GM13977 (cell line): ENCODE measurements at regions not wholly inside any gene's neighbourhood (a gene's known extent, or its start where the extent isn't known, plus 50 kb on each side); places are given as distances from the start of the nearest gene placed in this dataset.

ENCODE experiments used
- DNase-seq: peaks from one replicate; pipeline ENCODE4 v3.0.0; 2012; ENCODE audit warnings: low spot score
- in situ Hi-C: fragments of 300-500 bp; cut with MboI; formaldehyde crosslinking; loops from one replicate; pipeline ENCODE4 v1.12.0; 2022; ENCODE audit warnings: low sequenced_read_pairs, low pct_unique_long_range_greater_than_20kb, mixed read lengths, inconsistent platforms; ENCODE audit not compliant: unreplicated experiment
- TF ChIP-seq, protein P1 (sequence below): IDR thresholded peaks from 2 replicates; pipeline ENCODE4 v1.5.1; 2012; ENCODE audit warnings: mild to moderate bottlenecking, control low read depth; ENCODE audit not compliant: insufficient read depth; ENCODE audit errors: extremely low read depth, missing control alignments

GRCh38 chr9:30178610-30179009 lies 2205.8 kb upstream of the ACO1 start:
- in situ Hi-C loops = no loop called here
- TF ChIP-seq, protein P1, sequence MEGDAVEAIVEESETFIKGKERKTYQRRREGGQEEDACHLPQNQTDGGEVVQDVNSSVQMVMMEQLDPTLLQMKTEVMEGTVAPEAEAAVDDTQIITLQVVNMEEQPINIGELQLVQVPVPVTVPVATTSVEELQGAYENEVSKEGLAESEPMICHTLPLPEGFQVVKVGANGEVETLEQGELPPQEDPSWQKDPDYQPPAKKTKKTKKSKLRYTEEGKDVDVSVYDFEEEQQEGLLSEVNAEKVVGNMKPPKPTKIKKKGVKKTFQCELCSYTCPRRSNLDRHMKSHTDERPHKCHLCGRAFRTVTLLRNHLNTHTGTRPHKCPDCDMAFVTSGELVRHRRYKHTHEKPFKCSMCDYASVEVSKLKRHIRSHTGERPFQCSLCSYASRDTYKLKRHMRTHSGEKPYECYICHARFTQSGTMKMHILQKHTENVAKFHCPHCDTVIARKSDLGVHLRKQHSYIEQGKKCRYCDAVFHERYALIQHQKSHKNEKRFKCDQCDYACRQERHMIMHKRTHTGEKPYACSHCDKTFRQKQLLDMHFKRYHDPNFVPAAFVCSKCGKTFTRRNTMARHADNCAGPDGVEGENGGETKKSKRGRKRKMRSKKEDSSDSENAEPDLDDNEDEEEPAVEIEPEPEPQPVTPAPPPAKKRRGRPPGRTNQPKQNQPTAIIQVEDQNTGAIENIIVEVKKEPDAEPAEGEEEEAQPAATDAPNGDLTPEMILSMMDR = no peak

GRCh38 chr9:30193421-30193820 lies 2191.0 kb upstream of the ACO1 start:
- TF ChIP-seq, protein P1 = no peak
- DNase-seq = no peak
- in situ Hi-C loops = no loop called here

More at GRCh38 chr9:30178610-30179009, 2205.8 kb upstream of the ACO1 start:
- no peak for DNase-seq

DNA sequence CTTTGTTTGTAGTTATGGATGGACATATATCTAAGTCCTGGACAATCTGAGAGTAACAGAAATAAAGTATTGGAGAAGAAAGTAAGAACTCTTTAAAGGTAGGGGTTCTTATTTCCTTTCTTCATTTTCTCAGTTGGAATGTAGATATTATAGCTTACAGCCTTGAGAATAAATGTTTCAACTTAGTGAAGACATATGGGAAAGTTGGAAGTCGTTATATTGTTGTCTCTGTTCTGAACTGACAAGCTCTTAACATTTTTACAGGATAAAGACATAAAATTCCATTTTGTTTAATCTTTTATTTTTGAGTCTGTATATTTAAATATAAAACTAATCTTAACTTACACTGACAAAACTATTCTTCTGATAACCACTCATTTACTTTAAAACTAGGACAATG lies 2187.5 kb upstream of the ACO1 start:
- DNase-seq = no peak
- in situ Hi-C loops = no loop called here
- TF ChIP-seq, protein P1 = no peak

GRCh38 chr9:30197453-30197852 lies 2187.0 kb upstream of the ACO1 start:
- DNase-seq = no peak
- TF ChIP-seq, protein P1 = no peak

DNA sequence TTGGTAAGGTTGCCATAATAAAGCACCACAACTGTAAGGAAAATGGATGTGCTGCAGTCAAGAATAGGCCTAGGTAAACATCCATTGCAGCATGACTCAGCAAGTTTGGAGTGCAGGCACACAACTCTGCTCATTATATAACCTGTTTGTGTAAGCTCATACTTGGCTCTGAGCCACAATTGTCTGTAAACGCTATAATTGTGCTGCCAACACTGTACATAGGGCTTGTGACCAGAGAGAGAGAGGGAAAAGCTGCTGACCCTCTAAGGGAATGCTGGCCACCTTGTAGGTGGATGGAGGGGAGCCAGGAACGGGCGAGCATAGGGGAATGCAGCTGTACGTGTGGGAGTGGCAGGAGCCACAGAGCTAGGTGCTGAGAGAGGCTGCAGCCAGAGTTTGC lies 2186.5 kb upstream of the ACO1 start:
- TF ChIP-seq, protein P1 = no peak
- no peak for DNase-seq
- in situ Hi-C loops = no loop called here

More at GRCh38 chr9:30197453-30197852, 2187.0 kb upstream of the ACO1 start:
- in situ Hi-C loops = no loop called here

GRCh38 chr9:30198463-30199309 lies 2185.8 kb upstream of the ACO1 start:
- no peak for DNase-seq
- TF ChIP-seq, protein P1 = no peak
- in situ Hi-C loops = no loop called here

DNA sequence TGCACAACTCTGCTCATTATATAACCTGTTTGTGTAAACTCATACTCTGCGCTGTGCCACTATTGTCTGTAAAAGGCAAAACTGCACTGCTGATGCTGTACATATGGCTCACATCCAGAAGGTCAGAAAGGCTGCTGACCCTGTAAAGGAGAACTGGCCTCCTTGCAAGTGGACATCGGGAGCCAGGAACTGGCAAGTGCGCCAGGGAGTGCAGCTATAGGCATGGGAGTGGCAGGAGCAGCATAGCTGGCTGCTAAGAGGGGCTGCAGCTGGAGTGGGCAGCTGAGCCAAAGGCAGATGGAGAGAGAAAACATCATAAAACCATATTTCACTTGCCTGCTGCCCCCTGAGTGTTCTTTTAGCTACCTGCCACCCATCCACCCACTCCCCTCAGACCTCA lies 2183.4 kb upstream of the ACO1 start:
- in situ Hi-C loops = no loop called here
- DNase-seq = no peak
- TF ChIP-seq, protein P1 = no peak
